Fibroblast of the aortic adventitia (primary cell): ENCODE measurements at regions not wholly inside any gene's neighbourhood (a gene's known extent, or its start where the extent isn't known, plus 50 kb on each side); places are given as distances from the start of the nearest gene placed in this dataset.

Experiments
- DNase-seq: peaks from one replicate; pipeline ENCODE4 v3.0.0-alpha.2; 2010; ENCODE audit warnings: low read depth
- H3K4me3 ChIP-seq: 2 replicates; pipeline ENCODE4 v1.5.1; 2011; ENCODE audit warnings: low read depth, mild to moderate bottlenecking, control low read depth, low read length, moderate library complexity
- TF ChIP-seq, protein P1 (sequence below): IDR thresholded peaks from 2 replicates; pipeline ENCODE4 v1.5.1; 2011; ENCODE audit warnings: mild to moderate bottlenecking, low read length, control low read depth, inconsistent platforms; ENCODE audit not compliant: insufficient read depth

GRCh38 chr14:51188566-51189185 is 51.4 kb upstream of the TMX1 start:
- DNase-seq, result peak; percentile 40
- TF ChIP-seq, protein P1, sequence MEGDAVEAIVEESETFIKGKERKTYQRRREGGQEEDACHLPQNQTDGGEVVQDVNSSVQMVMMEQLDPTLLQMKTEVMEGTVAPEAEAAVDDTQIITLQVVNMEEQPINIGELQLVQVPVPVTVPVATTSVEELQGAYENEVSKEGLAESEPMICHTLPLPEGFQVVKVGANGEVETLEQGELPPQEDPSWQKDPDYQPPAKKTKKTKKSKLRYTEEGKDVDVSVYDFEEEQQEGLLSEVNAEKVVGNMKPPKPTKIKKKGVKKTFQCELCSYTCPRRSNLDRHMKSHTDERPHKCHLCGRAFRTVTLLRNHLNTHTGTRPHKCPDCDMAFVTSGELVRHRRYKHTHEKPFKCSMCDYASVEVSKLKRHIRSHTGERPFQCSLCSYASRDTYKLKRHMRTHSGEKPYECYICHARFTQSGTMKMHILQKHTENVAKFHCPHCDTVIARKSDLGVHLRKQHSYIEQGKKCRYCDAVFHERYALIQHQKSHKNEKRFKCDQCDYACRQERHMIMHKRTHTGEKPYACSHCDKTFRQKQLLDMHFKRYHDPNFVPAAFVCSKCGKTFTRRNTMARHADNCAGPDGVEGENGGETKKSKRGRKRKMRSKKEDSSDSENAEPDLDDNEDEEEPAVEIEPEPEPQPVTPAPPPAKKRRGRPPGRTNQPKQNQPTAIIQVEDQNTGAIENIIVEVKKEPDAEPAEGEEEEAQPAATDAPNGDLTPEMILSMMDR, result no peak

DNA sequence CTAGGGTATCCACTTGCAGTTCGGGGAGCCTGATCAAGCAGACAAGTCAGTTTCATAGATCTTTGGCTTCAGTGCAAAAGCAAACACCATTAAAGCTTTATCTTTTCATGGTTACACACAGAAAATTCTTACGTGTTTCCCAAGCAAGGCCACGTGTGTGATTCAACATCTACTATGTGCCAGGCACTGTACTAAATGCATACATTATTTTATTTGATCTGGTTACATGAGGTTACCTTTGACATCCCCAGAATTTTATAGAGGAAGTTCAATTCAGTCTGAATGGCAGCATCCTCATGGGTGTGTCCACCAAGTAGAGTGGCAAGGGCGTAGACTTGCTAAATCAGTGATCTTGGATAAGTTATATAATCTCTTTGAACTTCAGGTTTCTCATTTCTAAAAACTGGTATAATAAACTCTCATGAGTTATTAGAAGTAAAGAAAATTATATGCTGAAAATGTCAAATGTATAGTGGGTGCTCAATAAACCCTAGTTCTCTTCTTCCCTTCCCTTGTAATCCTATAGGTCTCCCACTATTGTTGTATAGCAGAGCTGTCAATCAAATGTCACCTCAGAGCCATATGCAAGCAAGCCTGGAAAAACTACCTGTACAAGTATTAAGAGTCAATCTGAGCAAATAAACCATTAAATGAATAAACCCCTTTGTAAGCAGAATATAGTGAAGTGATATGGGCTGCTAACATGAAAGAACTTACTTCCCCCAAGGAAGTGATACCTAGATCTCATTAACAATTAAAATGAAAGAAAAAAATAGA is 50.3 kb upstream of the TMX1 start:
- no peak overlapping the region for H3K4me3 ChIP-seq
- TF ChIP-seq, protein P1, result no peak
- no peak for DNase-seq

More at GRCh38 chr14:51188566-51189185, 51.4 kb upstream of the TMX1 start:
- no peak overlapping the region for H3K4me3 ChIP-seq
